LNCAP (cell line): ENCODE measurements at regions not wholly inside any gene's neighbourhood (a gene's known extent, or its start where the extent isn't known, plus 50 kb on each side); places are given as distances from the start of the nearest gene placed in this dataset.

Experiments
- CTCF ChIP-seq: fragments of 450-650 bp; IDR thresholded peaks from 2 replicates; pipeline ENCODE4 v1.5.1; 2017; ENCODE audit warnings: mild to moderate bottlenecking

GRCh38 chr17:65314212-65314611 is 177.0 kb downstream of the RGS9 start:
- TF ChIP-seq CTCF: no peak

DNA sequence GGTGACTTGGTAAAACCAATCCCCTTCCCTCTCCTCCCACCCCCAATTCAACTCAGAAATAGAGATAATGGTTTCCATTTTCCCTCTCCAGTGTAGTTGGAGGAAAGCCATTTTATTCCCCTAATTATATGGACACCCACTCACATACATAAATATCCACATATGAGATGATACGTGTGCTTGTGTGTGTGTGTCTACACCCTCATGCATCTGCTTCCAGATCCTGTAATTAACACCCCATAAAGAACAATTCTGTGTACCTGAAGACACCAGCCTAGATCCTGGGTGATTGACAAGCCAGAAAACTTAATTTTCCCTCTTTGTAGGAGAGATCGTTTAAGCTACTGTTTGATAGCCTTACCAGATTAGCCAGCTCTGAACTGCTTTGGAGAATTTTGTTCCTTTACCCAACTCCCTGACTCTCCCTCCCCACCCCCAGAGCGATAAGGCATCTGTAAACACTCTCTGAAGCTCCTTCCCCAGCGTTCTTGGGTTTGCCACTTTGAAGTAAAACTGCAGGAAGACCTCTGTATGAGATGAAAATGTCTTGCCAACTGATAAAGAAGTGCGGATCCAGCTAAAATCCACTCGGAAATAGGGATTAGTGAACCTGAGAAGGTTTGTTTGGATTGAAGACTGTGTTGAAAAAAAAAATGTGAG is 175.7 kb downstream of the RGS9 start:
- no peak for TF ChIP-seq CTCF

- no peak for TF ChIP-seq CTCF
Measured at GRCh38 chr17:65311261-65311660, 174.1 kb downstream of the RGS9 start.

DNA sequence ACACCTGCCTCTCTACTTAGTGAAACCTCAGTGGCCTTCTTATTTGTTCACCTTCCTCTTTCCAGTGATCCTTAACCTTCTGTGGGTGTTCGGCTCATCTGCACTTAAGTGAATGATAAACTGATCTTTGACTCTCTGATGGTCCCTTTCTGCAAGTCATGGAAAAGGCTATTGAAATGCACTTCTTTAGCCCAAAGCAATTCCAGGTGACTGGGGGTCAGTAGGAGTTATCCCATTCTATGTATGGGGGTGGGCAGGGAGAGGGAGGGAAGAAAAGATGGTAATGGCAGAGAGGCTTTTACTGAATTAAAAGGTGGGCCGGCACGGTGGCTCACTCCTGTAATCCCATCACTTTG is 170.8 kb downstream of the RGS9 start:
- TF ChIP-seq CTCF: no peak

GRCh38 chr17:65307081-65307960 is 170.2 kb downstream of the RGS9 start:
- no peak for TF ChIP-seq CTCF

GRCh38 chr17:65305778-65306177 is 168.6 kb downstream of the RGS9 start:
- no peak for TF ChIP-seq CTCF

DNA sequence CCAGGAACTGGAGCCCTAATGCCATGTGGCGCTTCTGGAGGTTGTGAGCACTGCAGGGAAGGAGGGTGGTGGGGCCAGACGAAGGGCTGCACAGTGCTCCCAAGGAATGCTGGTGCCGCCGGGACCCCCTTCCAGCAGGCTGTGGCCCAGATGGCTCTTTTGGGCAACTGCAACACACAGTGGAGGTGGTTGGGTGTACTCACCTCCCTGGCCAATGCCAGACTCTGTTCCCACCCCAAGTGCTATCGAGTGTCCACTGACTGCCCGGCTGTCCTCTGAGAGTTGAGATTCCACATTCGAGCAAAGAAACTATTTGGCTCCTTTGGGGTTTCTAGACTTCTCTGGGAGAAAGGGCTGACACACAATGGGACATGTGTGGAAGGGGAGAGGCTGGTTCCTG is 167.9 kb downstream of the RGS9 start:
- TF ChIP-seq CTCF: no peak
